Endothelial cell of hepatic sinusoid (primary cell): ENCODE measurements at regions not wholly inside any gene's neighbourhood (a gene's known extent, or its start where the extent isn't known, plus 50 kb on each side); places are given as distances from the start of the nearest gene placed in this dataset.

Source experiments
- in situ Hi-C: cut with HindIII; loops from 2 replicates; pipeline ENCODE4 v1.10.0; 2017; ENCODE audit warnings: low sequenced_read_pairs

GRCh38 chr3:42037318-42037945 lies 53.7 kb upstream of the TRAK1 start:
- in situ Hi-C loops: no loop called here

DNA sequence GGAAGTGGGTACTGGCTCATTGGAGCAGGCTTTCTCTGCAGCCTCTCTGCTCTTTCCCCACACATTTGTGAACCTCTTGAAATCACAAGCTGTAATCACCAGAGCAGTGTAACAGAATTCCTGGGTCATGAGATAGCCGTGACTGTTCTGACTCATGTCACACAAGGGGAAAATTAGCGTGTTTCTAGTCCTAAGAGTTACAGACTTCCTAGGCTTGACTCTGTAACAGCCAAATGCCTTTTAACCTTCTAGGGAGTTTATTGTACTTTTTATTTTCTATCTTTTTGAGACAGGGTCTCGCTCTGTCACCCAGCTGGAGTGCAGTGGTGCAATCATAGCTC lies 54.7 kb upstream of the TRAK1 start:
- in situ Hi-C loops: no loop called here

GRCh38 chr3:42035816-42036482 lies 55.2 kb upstream of the TRAK1 start:
- in situ Hi-C loops: no loop called here

DNA sequence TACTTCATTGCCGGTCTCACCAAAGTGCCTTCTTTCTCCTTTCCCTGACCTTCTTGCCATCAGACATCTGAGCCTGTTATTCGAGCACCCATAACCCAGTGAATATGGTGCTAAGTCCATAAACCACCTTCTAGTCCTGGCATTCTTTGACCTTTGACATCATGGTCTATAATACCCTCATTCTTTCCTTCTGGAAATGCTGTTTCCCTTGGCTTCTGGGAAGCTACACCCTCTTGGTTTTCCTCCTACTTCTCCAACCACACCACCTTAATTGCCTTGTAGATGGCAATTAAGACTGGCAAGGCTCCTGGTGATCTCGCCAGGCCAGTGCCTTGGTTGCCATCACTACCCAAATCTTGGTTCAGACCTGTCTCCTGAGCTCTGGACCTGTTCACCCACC lies 56.1 kb upstream of the TRAK1 start:
- in situ Hi-C loops: no loop called here

- in situ Hi-C loops: no loop called here
Observed at GRCh38 chr3:42033741-42034140, 57.4 kb upstream of the TRAK1 start.

- in situ Hi-C loops: no loop called here
Observed at GRCh38 chr3:42032693-42033349, 58.3 kb upstream of the TRAK1 start.

DNA sequence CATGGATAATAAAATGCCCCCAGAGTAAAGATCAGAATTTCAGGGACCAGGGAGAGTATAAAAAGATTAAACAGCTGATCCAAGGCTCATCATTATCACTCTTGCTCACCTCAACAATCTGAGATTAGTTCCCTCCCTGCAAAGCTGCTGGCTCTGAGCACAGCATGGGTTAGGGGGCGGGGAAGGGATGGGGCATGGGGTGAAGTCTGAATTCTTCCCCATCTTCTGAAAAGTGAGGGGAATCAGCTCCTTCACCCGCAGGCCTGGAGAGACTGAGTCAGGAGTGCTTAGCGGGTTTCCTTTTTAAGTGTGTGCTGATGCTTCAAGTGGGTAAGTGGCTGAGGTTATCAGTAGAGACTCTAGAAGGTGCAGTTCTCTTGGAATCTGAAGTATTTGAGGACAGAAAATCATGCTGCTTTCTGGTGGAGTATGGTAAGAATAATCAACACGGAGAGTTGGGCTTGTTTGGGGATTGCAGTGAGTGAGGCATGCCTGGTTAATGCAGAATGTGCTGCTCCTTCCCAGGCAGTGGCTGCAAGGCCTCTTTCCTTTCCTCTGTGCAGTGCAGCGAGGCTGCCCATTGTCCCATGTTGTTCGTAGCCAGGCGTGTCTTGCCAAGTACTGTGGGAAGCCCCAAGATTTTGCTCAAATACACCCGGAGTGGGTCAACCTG lies 59.2 kb upstream of the TRAK1 start:
- in situ Hi-C loops: no loop called here

GRCh38 chr3:42028474-42028873 lies 62.7 kb upstream of the TRAK1 start:
- in situ Hi-C loops: no loop called here

GRCh38 chr3:42027571-42027970 lies 63.6 kb upstream of the TRAK1 start:
- in situ Hi-C loops: no loop called here

GRCh38 chr3:42025370-42026138 lies 63.7 kb upstream of the ULK4 start:
- in situ Hi-C loops: no loop called here

DNA sequence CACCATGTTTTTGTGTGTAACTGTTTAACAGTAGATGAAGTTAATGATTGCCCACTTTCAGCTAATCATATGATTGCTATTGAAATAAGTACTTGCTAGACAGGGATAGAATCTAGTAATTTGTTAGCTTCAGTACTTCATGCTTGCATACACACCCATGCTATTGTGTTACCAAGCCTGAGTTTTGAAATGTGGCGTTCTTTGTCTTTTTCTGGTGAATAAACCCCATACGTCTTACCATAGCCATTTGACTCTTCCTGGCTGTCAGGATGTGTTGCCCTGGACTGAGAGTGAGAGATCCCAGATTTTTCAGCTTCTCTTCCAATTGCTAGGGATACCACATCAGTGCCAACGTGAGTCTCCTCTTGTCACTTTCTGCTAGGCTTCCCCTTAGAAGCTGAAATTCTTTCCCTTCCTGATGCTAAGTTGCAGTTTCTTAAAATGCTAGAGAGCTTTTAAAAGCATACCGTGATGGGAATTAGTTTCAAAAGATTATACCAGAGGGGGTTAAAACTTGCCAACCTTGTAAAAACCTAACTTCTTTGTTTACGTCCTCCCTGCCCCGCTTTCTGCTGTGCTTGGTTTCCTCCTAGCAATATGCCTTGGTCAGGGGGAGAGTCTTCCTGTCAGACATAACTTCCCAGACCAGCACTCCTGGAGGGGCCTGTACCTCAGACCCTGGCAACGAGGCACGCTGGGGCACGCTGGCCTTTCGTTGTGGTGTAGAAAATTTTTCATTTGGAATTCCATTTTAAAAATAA lies 62.9 kb upstream of the ULK4 start:
- in situ Hi-C loops: no loop called here

- in situ Hi-C loops: no loop called here
Observed at GRCh38 chr3:42023380-42023779, 61.5 kb upstream of the ULK4 start.

DNA sequence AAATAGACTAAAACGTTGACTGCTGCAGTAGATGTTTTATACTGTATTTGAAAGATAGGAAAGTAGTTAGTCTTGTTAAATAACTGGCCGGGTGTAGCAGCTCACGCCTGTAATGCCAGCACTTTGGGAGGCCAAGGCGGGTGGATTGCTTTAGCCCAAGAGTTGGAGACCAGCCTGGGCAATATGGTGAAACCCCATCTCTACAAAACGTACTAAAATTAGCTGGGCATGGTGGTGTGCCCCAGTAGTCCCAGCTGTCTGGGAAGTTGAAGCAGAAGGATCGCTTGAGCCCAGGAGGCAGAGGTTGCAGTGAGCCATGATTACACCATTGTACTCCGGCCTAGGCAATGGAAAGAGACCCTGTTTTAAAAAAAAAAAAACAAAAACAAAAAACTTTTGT lies 60.5 kb upstream of the ULK4 start:
- in situ Hi-C loops: no loop called here

GRCh38 chr3:42020684-42021307 lies 58.9 kb upstream of the ULK4 start:
- in situ Hi-C loops: no loop called here

DNA sequence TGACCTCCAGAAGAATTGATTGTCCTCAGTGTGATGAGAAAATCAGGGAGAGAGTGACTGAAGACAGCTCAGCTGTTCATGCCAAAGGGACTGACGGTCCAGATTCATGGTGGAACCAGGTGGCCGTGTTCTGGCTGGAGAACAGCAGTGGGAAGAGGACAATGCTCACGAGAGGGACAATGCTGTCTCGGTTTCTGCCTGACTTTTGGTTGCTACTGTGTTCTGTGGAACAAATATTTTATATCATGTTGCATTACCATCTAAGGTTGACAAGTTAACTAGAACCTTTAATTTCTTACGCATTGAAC lies 58.0 kb upstream of the ULK4 start:
- in situ Hi-C loops: loop anchor here (10.0 kb wide), 1 partner anchor 155 kb away; no protein-coding TSS in a partner anchor

GRCh38 chr3:42019144-42019952 lies 57.4 kb upstream of the ULK4 start:
- in situ Hi-C loops: loop anchor here (10.0 kb wide), 1 partner anchor 155 kb away; no protein-coding TSS in a partner anchor

GRCh38 chr3:42014921-42015533 lies 53.1 kb upstream of the ULK4 start:
- in situ Hi-C loops: loop anchor here (5.0 to 10.0 kb wide), 3 partner anchors 32 to 160 kb away; no protein-coding TSS in a partner anchor

GRCh38 chr3:42014458-42014920 lies 52.6 kb upstream of the ULK4 start:
- in situ Hi-C loops: loop anchor here (5.0 to 10.0 kb wide), 3 partner anchors 33 to 160 kb away; no protein-coding TSS in a partner anchor
